IMR-90 (cell line): ENCODE measurements at regions not wholly inside any gene's neighbourhood (a gene's known extent, or its start where the extent isn't known, plus 50 kb on each side); places are given as distances from the start of the nearest gene placed in this dataset.

ENCODE experiments used
- ATAC-seq: fragments of 200-7000 bp; cut with Tn5 transposase; 2 replicates; pipeline ENCODE4 v1.9.1; 2020; ENCODE audit warnings: low read depth, mild to moderate bottlenecking, moderate library complexity
- BruUV-seq: library from RNA; stranded (reverse); fragments of 400-500 nt; replicated peaks from 2 replicates; lab custom pipeline; 2021; lab: Mats Ljungman, UMichigan
- CTCF ChIA-PET: fragments of 300-600 bp; formaldehyde crosslinking; extraction: SDS; loops from one replicate; lab custom pipeline; 2021; ENCODE audit warnings: antibody characterized with exemption; lab: Yijun Ruan, JAX
- POLR2A ChIA-PET: fragments of 300-600 bp; sonication (Branson Sonifier 250); formaldehyde crosslinking; loops from one replicate; lab custom pipeline; 2022; ENCODE audit warnings: antibody characterized with exemption; ENCODE audit not compliant: unreplicated experiment; lab: Charles Lee
- DNase-seq: peaks from one replicate; pipeline ENCODE4 v3.0.0; 2013
- H2AFZ ChIP-seq: replicated peaks from 2 replicates; pipeline ENCODE3; 2013; ENCODE audit warnings: low read length, mild to moderate bottlenecking; ENCODE audit not compliant: poor library complexity
- H2AK5ac ChIP-seq: 2 replicates; pipeline ENCODE4 v1.6.1; 2013; ENCODE audit warnings: low read depth, low read length, inconsistent platforms
- H2AK9ac ChIP-seq: replicated peaks from 2 replicates; pipeline ENCODE3; 2013; ENCODE audit warnings: mild to moderate bottlenecking, low read depth, low read length, moderate library complexity; ENCODE audit not compliant: poor library complexity
- H2BK120ac ChIP-seq: 2 replicates; pipeline ENCODE4 v1.6.1; 2013; ENCODE audit warnings: low read depth, low read length, inconsistent platforms
- H2BK15ac ChIP-seq: 3 replicates; pipeline ENCODE4 v1.6.1; 2013; ENCODE audit warnings: low read depth, low read length, inconsistent platforms
- H2BK20ac ChIP-seq: 2 replicates; pipeline ENCODE4 v1.6.1; 2013; ENCODE audit warnings: low read depth, mild to moderate bottlenecking, inconsistent platforms, low read length, moderate library complexity
- H2BK5ac ChIP-seq: 2 replicates; pipeline ENCODE4 v1.6.1; 2013; ENCODE audit warnings: mild to moderate bottlenecking, low read depth, low read length, inconsistent platforms; ENCODE audit not compliant: poor library complexity, severe bottlenecking
- H3K14ac ChIP-seq: replicated peaks from 2 replicates; pipeline ENCODE4 v1.6.1; 2013; ENCODE audit warnings: low read depth, low read length, inconsistent platforms
- H3K18ac ChIP-seq: 2 replicates; pipeline ENCODE4 v1.6.1; 2013; ENCODE audit warnings: low read depth, low read length, control low read depth
- H3K23ac ChIP-seq: 2 replicates; pipeline ENCODE4 v1.6.1; 2013; ENCODE audit warnings: low read depth, low read length, inconsistent platforms
- H3K27ac ChIP-seq: 2 replicates; pipeline ENCODE4 v1.5.1; 2013; ENCODE audit warnings: mild to moderate bottlenecking, control low read depth, low read length; ENCODE audit not compliant: insufficient read depth
- H3K27me3 ChIP-seq: 2 replicates; pipeline ENCODE4 v1.6.1; 2013; ENCODE audit warnings: low read length; ENCODE audit not compliant: control insufficient read depth, insufficient read depth
- H3K36me3 ChIP-seq: 2 replicates; pipeline ENCODE4 v1.6.1; 2013; ENCODE audit warnings: low read length, mixed read lengths; ENCODE audit not compliant: control insufficient read depth, insufficient read depth
- H3K4ac ChIP-seq: 2 replicates; pipeline ENCODE4 v1.6.1; 2013; ENCODE audit warnings: low read depth, low read length, inconsistent platforms
- H3K4me1 ChIP-seq: 2 replicates; pipeline ENCODE4 v1.6.1; 2013; ENCODE audit warnings: low read length, mixed read lengths; ENCODE audit not compliant: control insufficient read depth, insufficient read depth
- H3K4me2 ChIP-seq: 2 replicates; pipeline ENCODE4 v1.6.1; 2013; ENCODE audit warnings: low read depth, mild to moderate bottlenecking, control low read depth, low read length, moderate library complexity
- H3K4me3 ChIP-seq: 2 replicates; pipeline ENCODE4 v1.5.1; 2013; ENCODE audit warnings: low read depth, mild to moderate bottlenecking, control low read depth, low read length, moderate library complexity; ENCODE audit not compliant: insufficient read depth
- H3K56ac ChIP-seq: 2 replicates; pipeline ENCODE4 v1.6.1; 2013; ENCODE audit warnings: low read length, inconsistent platforms; ENCODE audit not compliant: insufficient read depth; ENCODE audit errors: extremely low read depth
- H3K79me1 ChIP-seq, 2 experiments: 2 replicates each; pipeline ENCODE4 v1.6.1; 2013; ENCODE audit warnings: low read length in 2 of 2, inconsistent platforms in 1 of 2, low read depth in 1 of 2
- H3K9ac ChIP-seq: 2 replicates; pipeline ENCODE4 v1.6.1; 2013; ENCODE audit warnings: low read depth, low read length, control low read depth
- H3K9me1 ChIP-seq: 2 replicates; pipeline ENCODE4 v1.6.1; 2013; ENCODE audit warnings: low read length, inconsistent platforms; ENCODE audit not compliant: insufficient read depth
- H3K9me3 ChIP-seq: 2 replicates; pipeline ENCODE4 v1.6.1; 2013; ENCODE audit warnings: low read length; ENCODE audit not compliant: control insufficient read depth, insufficient read depth
- H4K20me1 ChIP-seq: 2 replicates; pipeline ENCODE4 v1.6.1; 2013; ENCODE audit warnings: low read length, inconsistent platforms; ENCODE audit not compliant: insufficient read depth
- H4K5ac ChIP-seq: 2 replicates; pipeline ENCODE4 v1.6.1; 2013; ENCODE audit warnings: mild to moderate bottlenecking, low read depth, low read length, control low read depth
- H4K8ac ChIP-seq, 2 experiments: 2 replicates each; pipeline ENCODE4 v1.6.1; 2013; ENCODE audit warnings: low read depth in 2 of 2, low read length in 2 of 2, control low read depth in 1 of 2, inconsistent platforms in 1 of 2
- H4K91ac ChIP-seq: 2 replicates; pipeline ENCODE4 v1.6.1; 2013; ENCODE audit warnings: low read depth, low read length, inconsistent platforms; ENCODE audit not compliant: insufficient read depth
- NFE2L2 ChIP-seq: fragments of 150-350 bp; IDR thresholded peaks from 2 replicates; pipeline ENCODE4 v1.6.1; 2016; ENCODE audit warnings: low read depth, mild to moderate bottlenecking, low read length
- WGBS, 2 experiments: methylation state at CpG; one replicate each; pipeline versions ENCODE4 v1.1.5 to v1.1.7; 2013; ENCODE audit warnings: missing lambda C conversion rate in 2 of 2; ENCODE audit not compliant: insufficient read length in 1 of 2; ENCODE audit errors: extremely low coverage in 2 of 2; 5-methylcytosine and 5-hydroxymethylcytosine counted together
- dilution Hi-C: fragments of 300-500 bp; cut with HindIII; formaldehyde crosslinking; loops from one replicate; pipeline ENCODE4 v1.14.3; 2018; ENCODE audit warnings: low sequenced_read_pairs; ENCODE audit not compliant: unreplicated experiment
- in situ Hi-C: fragments of 300-500 bp; cut with MboI; formaldehyde crosslinking; loops from 3 replicates; pipeline ENCODE4 v1.14.3; 2019; ENCODE audit warnings: low sequenced_read_pairs, inconsistent platforms, mixed read lengths
- intact Hi-C: fragments of 100-400 bp; cut with micrococcal nuclease; formaldehyde crosslinking; loops from 2 replicates; pipeline ENCODE4 v1.10.0; 2022
- TF ChIP-seq, protein P1 (sequence below): fragments of 150-350 bp; IDR thresholded peaks from 2 replicates; pipeline ENCODE4 v1.6.1; 2017; ENCODE audit warnings: mild to moderate bottlenecking, antibody characterized with exemption, low read length, low read depth

- in situ Hi-C loops (no loop called here), dilution Hi-C loops (no loop called here), intact Hi-C loops (loop anchor here (10.0 kb wide), 1 partner anchor 1467 kb away; no protein-coding TSS in a partner anchor)
Measured at GRCh38 chr18:2331491-2331890, 239.8 kb downstream of the METTL4 start.

More at GRCh38 chr18:2331491-2331890, 239.8 kb downstream of the METTL4 start:
- H3K18ac ChIP-seq: no peak overlapping the region
- no TSS peak for BruUV-seq
- no peak overlapping the region for H3K27ac ChIP-seq
- H3K79me1 ChIP-seq: no peaks in the 10 kb centered on the region
- no peak overlapping the region for H3K56ac ChIP-seq
- H2AK9ac ChIP-seq: no peak overlapping the region
- H3K23ac ChIP-seq: no peak overlapping the region
- no peak overlapping the region for H2AFZ ChIP-seq
- H4K20me1 ChIP-seq: no peaks in the 10 kb centered on the region
- H2AK5ac ChIP-seq: no peak overlapping the region
- no peak overlapping the region for H4K5ac ChIP-seq
- peaks cover 10% of the 10 kb centered on the region for H3K27me3 ChIP-seq
- ATAC-seq (no peak), DNase-seq (no peak)
- no peaks in the 10 kb centered on the region for H3K4me1 ChIP-seq
- no peak overlapping the region for H3K9ac ChIP-seq
- H3K4me2 ChIP-seq: no peak overlapping the region
- H3K4me3 ChIP-seq: no peak overlapping the region
- H2BK15ac ChIP-seq: no peak overlapping the region
- ChIA-PET POLR2A (no interaction called here), CTCF (interaction anchor here (0.9 to 1.2 kb wide), 2 partner anchors 11 to 211 kb away, joined by 3 to 5 read pairs; no protein-coding TSS in a partner anchor)
- no peaks in the 10 kb centered on the region for H3K9me1 ChIP-seq
- WGBS, 2 experiments: no CpG with 5 or more reads among the region's 4 CpGs
- H2BK120ac ChIP-seq: no peak overlapping the region
- no peak overlapping the region for H4K91ac ChIP-seq
- H4K8ac ChIP-seq: no peak overlapping the region
- H2BK20ac ChIP-seq: no peak overlapping the region
- H3K14ac ChIP-seq: no peak overlapping the region
- H2BK5ac ChIP-seq: no peak overlapping the region
- no peaks in the 10 kb centered on the region for H3K9me3 ChIP-seq
- no peak overlapping the region for H3K4ac ChIP-seq
- TF ChIP-seq, protein P1, sequence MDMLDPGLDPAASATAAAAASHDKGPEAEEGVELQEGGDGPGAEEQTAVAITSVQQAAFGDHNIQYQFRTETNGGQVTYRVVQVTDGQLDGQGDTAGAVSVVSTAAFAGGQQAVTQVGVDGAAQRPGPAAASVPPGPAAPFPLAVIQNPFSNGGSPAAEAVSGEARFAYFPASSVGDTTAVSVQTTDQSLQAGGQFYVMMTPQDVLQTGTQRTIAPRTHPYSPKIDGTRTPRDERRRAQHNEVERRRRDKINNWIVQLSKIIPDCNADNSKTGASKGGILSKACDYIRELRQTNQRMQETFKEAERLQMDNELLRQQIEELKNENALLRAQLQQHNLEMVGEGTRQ: no peak
- no peak for TF ChIP-seq NFE2L2
- no peaks in the 10 kb centered on the region for H3K36me3 ChIP-seq
